CD14-positive monocyte (primary cell): ENCODE measurements at regions not wholly inside any gene's neighbourhood (a gene's known extent, or its start where the extent isn't known, plus 50 kb on each side); places are given as distances from the start of the nearest gene placed in this dataset.

Experiments used
- DNase-seq, 3 donors: peaks; one replicate each; pipeline ENCODE4 v3.0.0-alpha.2; 2011 to 2022
- H2AFZ ChIP-seq: 2 replicates; pipeline ENCODE4 v1.6.0; 2012; ENCODE audit warnings: mild to moderate bottlenecking, low read depth, low read length, inconsistent platforms; ENCODE audit not compliant: insufficient read depth, poor library complexity, severe bottlenecking
- H3K27ac ChIP-seq, 2 donors: 1 replicate in 1 of 2; 2 replicates in 1 of 2; pipeline ENCODE4 v1.5.1; 2012 to 2013; ENCODE audit warnings: low read length in 2 of 2, control low read depth in 1 of 2, inconsistent platforms in 1 of 2, low read depth in 1 of 2, mild to moderate bottlenecking in 1 of 2
- H3K27me3 ChIP-seq, 2 donors: one replicate each; pipeline versions ENCODE4 v1.6.0 to v1.6.1; 2011 to 2013; ENCODE audit warnings: low read length in 2 of 2; ENCODE audit not compliant: control insufficient read depth in 2 of 2, insufficient read depth in 2 of 2
- H3K36me3 ChIP-seq, 2 donors: replicated peaks in 1 of 2; 1 replicate in 1 of 2; 2 replicates in 1 of 2; pipeline versions ENCODE4 v1.5.1 to v1.6.1; 2012 to 2013; ENCODE audit warnings: low read length in 2 of 2, control low read depth in 1 of 2, inconsistent platforms in 1 of 2, mild to moderate bottlenecking in 1 of 2; ENCODE audit not compliant: insufficient read depth in 2 of 2, control insufficient read depth in 1 of 2
- H3K4me1 ChIP-seq, 2 donors: 1 replicate in 1 of 2; 2 replicates in 1 of 2; pipeline versions ENCODE4 v1.5.1 to v1.6.1; 2012 to 2013; ENCODE audit warnings: low read length in 2 of 2, control low read depth in 1 of 2, inconsistent platforms in 1 of 2, mild to moderate bottlenecking in 1 of 2, moderate library complexity in 1 of 2; ENCODE audit not compliant: insufficient read depth in 2 of 2, control insufficient read depth in 1 of 2
- H3K4me2 ChIP-seq: replicated peaks from 2 replicates; pipeline ENCODE3; 2012; ENCODE audit warnings: low read length, moderate library complexity, mild to moderate bottlenecking; ENCODE audit not compliant: poor library complexity, severe bottlenecking; ENCODE audit errors: extremely low read depth
- H3K4me3 ChIP-seq, 3 experiments: fragments of 200-600 bp in 1 of 3; sonication (generic) in 1 of 3; replicated peaks in 1 of 3; 1 replicate in 2 of 3; 2 replicates in 1 of 3; pipeline ENCODE4 v1.5.1; 2011 to 2013; ENCODE audit warnings: low read length in 3 of 3, mild to moderate bottlenecking in 3 of 3, control low read depth in 2 of 3, low read depth in 2 of 3, inconsistent platforms in 1 of 3, moderate library complexity in 1 of 3
- H3K79me2 ChIP-seq: 2 replicates; pipeline ENCODE4 v1.6.0; 2012; ENCODE audit warnings: mild to moderate bottlenecking, control low read depth, inconsistent platforms, low read length, moderate library complexity; ENCODE audit not compliant: insufficient read depth
- H3K9ac ChIP-seq: 2 replicates; pipeline ENCODE4 v1.6.0; 2017; ENCODE audit warnings: low read length, mild to moderate bottlenecking; ENCODE audit not compliant: insufficient read depth, poor library complexity, severe bottlenecking
- H3K9me3 ChIP-seq, 2 donors: replicated peaks in 1 of 2; 1 replicate in 1 of 2; 2 replicates in 1 of 2; pipeline versions ENCODE4 v1.5.1 to v1.6.1; 2012 to 2013; ENCODE audit warnings: low read length in 2 of 2, control low read depth in 1 of 2; ENCODE audit not compliant: control insufficient read depth in 1 of 2, insufficient read depth in 1 of 2
- H4K20me1 ChIP-seq: 2 replicates; pipeline ENCODE4 v1.6.0; 2012; ENCODE audit warnings: mild to moderate bottlenecking, low read length, control low read depth, moderate library complexity; ENCODE audit not compliant: insufficient read depth
- H3K27ac Mint-ChIP-seq, 7 donors: one replicate each; pipeline ENCODE4 v1.8.0; 2020; ENCODE audit warnings: mild to moderate bottlenecking in 7 of 7, mixed read lengths in 7 of 7, moderate library complexity in 6 of 7, inconsistent platforms in 2 of 7
- H3K27me3 Mint-ChIP-seq, 3 donors: one replicate each; pipeline ENCODE4 v1.8.0; 2021 to 2022; ENCODE audit warnings: low read depth in 3 of 3, mild to moderate bottlenecking in 3 of 3, mixed read lengths in 3 of 3, moderate library complexity in 3 of 3, inconsistent platforms in 1 of 3
- H3K36me3 Mint-ChIP-seq, 2 donors: one replicate each; pipeline ENCODE4 v1.8.0; 2020; ENCODE audit warnings: mixed read lengths in 2 of 2, inconsistent platforms in 1 of 2, mild to moderate bottlenecking in 1 of 2
- H3K4me1 Mint-ChIP-seq: one replicate; pipeline ENCODE4 v1.8.0; 2020; ENCODE audit warnings: mild to moderate bottlenecking, mixed read lengths
- H3K4me3 Mint-ChIP-seq, 2 donors: one replicate each; pipeline ENCODE4 v1.8.0; 2020; ENCODE audit warnings: mild to moderate bottlenecking in 2 of 2, mixed read lengths in 2 of 2, moderate library complexity in 1 of 2
- H3K9me3 Mint-ChIP-seq, 7 donors: one replicate each; pipeline ENCODE4 v1.8.0; 2020 to 2022; ENCODE audit warnings: mixed read lengths in 7 of 7, mild to moderate bottlenecking in 6 of 7, moderate library complexity in 6 of 7, inconsistent platforms in 2 of 7
- CTCF ChIP-seq: fragments of 200-600 bp; IDR thresholded peaks from one replicate; pipeline ENCODE4 v1.8.0; 2022; ENCODE audit warnings: antibody characterized with exemption, mild to moderate bottlenecking
- WGBS: methylation state at CpG from one replicate; pipeline ENCODE4 v1.1.5; 2013; ENCODE audit warnings: missing lambda C conversion rate; ENCODE audit not compliant: insufficient coverage; 5-methylcytosine and 5-hydroxymethylcytosine counted together
- intact Hi-C, 2 donors: fragments of 100-400 bp; cut with micrococcal nuclease; formaldehyde crosslinking; loops; one replicate each; pipeline versions ENCODE4 v1.15.0 to v1.15.1; 2023

- 60% methylated on average over 1 of the region's 2 CpGs for WGBS
- Histone ChIP-seq H2AFZ (no peak overlapping the region), H3K27ac (no peak overlapping the region), H3K4me1 (no peaks in the 10 kb centered on the region), H3K36me3 (no peaks in the 10 kb centered on the region), H3K79me2 (no peaks in the 10 kb centered on the region), H3K9ac (no peak overlapping the region), H3K9me3 (peaks cover 6 to 7% of the 10 kb centered on the region in 2 donors), H3K4me3 (no peak overlapping the region), H3K4me2 (no peak overlapping the region), H4K20me1 (no peaks in the 10 kb centered on the region), H3K27me3 (no peaks in the 10 kb centered on the region)
- H3K4me1 Mint-ChIP-seq = no peaks in the 10 kb centered on the region
- no peaks in the 10 kb centered on the region for H3K27me3 Mint-ChIP-seq
- H3K9me3 Mint-ChIP-seq = peaks cover 0 to 7% (median 0%) of the 10 kb centered on the region in 7 donors
- H3K4me3 Mint-ChIP-seq = no peak overlapping the region
- no peak overlapping the region for H3K27ac Mint-ChIP-seq
- TF ChIP-seq CTCF = no peak
- intact Hi-C loops = no loop called here
- DNase-seq = no peak
- no peaks in the 10 kb centered on the region for H3K36me3 Mint-ChIP-seq
Measured at GRCh38 chrX:143945171-143945570, 61.3 kb downstream of the UBE2NL start.

- Histone ChIP-seq H3K9me3 (no peaks in the 10 kb centered on the region), H3K4me2 (no peak overlapping the region), H3K79me2 (no peaks in the 10 kb centered on the region), H2AFZ (no peak overlapping the region), H3K27me3 (no peaks in the 10 kb centered on the region), H3K4me1 (no peaks in the 10 kb centered on the region), H3K36me3 (no peaks in the 10 kb centered on the region), H3K4me3 (no peak overlapping the region), H3K27ac (no peak overlapping the region), H4K20me1 (no peaks in the 10 kb centered on the region), H3K9ac (no peak overlapping the region)
- H3K4me1 Mint-ChIP-seq = no peaks in the 10 kb centered on the region
- DNase-seq = no peak
- H3K9me3 Mint-ChIP-seq = peaks cover 0 to 2% (median 0%) of the 10 kb centered on the region in 7 donors
- TF ChIP-seq CTCF = no peak
- intact Hi-C loops = no loop called here
- H3K27ac Mint-ChIP-seq = no peak overlapping the region
- H3K36me3 Mint-ChIP-seq = no peaks in the 10 kb centered on the region
- no peaks in the 10 kb centered on the region for H3K27me3 Mint-ChIP-seq
- 100% methylated on average over 1 of the region's 6 CpGs for WGBS
- no peak overlapping the region for H3K4me3 Mint-ChIP-seq
Measured at GRCh38 chrX:143964549-143964948, 80.7 kb downstream of the UBE2NL start.
